ENCODE measurements at regions not wholly inside any gene's neighbourhood (a gene's known extent, or its start where the extent isn't known, plus 50 kb on each side); places are given as distances from the start of the nearest gene placed in this dataset.

DNA sequence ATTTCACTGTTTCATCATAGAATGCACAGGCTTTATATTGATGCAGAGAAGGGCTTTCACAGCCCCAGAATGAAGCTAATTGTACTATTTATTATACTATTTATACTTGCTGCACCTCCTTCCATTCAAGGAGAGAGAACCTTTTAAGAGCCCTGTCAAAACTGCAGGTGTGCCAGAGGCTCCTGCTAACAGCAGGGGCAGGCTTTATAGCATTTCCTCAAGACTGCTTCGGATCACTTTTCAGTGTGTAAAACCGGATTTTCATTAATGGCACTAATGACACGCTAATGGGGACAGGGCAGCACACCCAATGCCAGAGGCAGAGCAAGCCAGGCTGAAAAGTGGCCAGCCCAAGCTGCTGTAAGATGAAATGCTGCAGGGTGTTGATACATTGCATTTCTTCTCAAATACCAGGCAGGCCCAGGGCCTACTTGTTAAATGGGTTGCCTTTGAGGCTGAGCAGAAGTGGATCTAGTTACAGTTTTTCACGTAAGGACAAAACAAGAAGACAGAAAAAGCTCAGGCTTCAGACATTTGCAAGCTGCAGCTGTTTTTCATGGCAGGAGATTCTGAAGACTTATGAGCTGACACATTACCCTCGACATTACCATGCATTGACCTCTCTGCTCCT, 487.7 kb upstream of the BTBD3 start:
- TF ChIP-seq, protein P1, sequence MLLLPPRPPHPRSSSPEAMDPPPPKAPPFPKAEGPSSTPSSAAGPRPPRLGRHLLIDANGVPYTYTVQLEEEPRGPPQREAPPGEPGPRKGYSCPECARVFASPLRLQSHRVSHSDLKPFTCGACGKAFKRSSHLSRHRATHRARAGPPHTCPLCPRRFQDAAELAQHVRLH (CRISPR knock-in tag; IDR thresholded peaks at IDR 0.05; ENCODE audit: borderline replicate concordance, low read depth) = no peak
- no peak for TF ChIP-seq RELA (CRISPR knock-in tag; IDR thresholded peaks at IDR 0.05)
- TF ChIP-seq, protein P2, sequence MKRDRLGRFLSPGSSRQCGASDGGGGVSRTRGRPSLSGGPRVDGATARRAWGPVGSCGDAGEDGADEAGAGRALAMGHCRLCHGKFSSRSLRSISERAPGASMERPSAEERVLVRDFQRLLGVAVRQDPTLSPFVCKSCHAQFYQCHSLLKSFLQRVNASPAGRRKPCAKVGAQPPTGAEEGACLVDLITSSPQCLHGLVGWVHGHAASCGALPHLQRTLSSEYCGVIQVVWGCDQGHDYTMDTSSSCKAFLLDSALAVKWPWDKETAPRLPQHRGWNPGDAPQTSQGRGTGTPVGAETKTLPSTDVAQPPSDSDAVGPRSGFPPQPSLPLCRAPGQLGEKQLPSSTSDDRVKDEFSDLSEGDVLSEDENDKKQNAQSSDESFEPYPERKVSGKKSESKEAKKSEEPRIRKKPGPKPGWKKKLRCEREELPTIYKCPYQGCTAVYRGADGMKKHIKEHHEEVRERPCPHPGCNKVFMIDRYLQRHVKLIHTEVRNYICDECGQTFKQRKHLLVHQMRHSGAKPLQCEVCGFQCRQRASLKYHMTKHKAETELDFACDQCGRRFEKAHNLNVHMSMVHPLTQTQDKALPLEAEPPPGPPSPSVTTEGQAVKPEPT (CRISPR knock-in tag; IDR thresholded peaks at IDR 0.05; ENCODE audit: low read depth) = no peak
- no peak for TF ChIP-seq ZNF556 (CRISPR knock-in tag; IDR thresholded peaks at IDR 0.05; ENCODE audit: borderline replicate concordance)
- no peak for TF ChIP-seq ZNF263 (CRISPR knock-in tag; IDR thresholded peaks at IDR 0.05)
- no peak for TF ChIP-seq MEIS2 (CRISPR knock-in tag; IDR thresholded peaks at IDR 0.05)
- no peak for TF ChIP-seq MIER2 (CRISPR knock-in tag; IDR thresholded peaks at IDR 0.05)
- no peak for TF ChIP-seq ZNF251 (CRISPR knock-in tag; IDR thresholded peaks at IDR 0.05)
- no peak for TF ChIP-seq RORA (CRISPR knock-in tag; IDR thresholded peaks at IDR 0.05)
- TF ChIP-seq, protein P3, sequence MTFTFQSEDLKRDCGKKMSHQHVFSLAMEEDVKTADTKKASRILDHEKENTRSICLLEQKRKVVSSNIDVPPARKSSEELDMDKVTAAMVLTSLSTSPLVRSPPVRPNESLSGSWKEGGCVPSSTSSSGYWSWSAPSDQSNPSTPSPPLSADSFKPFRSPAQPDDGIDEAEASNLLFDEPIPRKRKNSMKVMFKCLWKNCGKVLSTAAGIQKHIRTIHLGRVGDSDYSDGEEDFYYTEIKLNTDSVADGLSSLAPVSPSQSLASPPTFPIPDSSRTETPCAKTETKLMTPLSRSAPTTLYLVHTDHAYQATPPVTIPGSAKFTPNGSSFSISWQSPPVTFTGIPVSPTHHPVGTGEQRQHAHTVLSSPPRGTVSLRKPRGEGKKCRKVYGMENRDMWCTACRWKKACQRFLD (CRISPR knock-in tag; IDR thresholded peaks at IDR 0.05; ENCODE audit: borderline replicate concordance) = no peak
- Histone ChIP-seq H3K9me3 (ENCODE audit: low read length) (peaks cover 26% of the 10 kb centered on the region), H3K27ac (ENCODE audit: extremely low read length, insufficient read depth, low read length) (no peak overlapping the region), H4K20me1 (ENCODE audit: insufficient read depth, low read length) (no peaks in the 10 kb centered on the region), H3K4me1 (ENCODE audit: insufficient read depth, low read length) (no peaks in the 10 kb centered on the region), H3K27me3 (ENCODE audit: control insufficient read depth in 1 of 2, insufficient read depth in 2 of 2, low read length in 2 of 2) (no peaks in the 10 kb centered on the region), H2AFZ (ENCODE audit: low read length) (no peak overlapping the region), H3K4me3 (replicated peaks in 1 of 3; ENCODE audit: insufficient read depth in 1 of 3, low read depth in 2 of 3, low read length in 3 of 3) (no peak overlapping the region), H3K36me3 (replicated peaks in 1 of 2; ENCODE audit: control insufficient read depth in 1 of 2, insufficient read depth in 2 of 2, low read length in 2 of 2) (no peaks in the 10 kb centered on the region), H3K4me2 (ENCODE audit: low read depth, low read length) (no peak overlapping the region), H3K9ac (ENCODE audit: insufficient read depth, low read depth, low read length) (no peak overlapping the region), H3K79me2 (ENCODE audit: insufficient read depth, low read length) (no peaks in the 10 kb centered on the region)
- 2% methylated on average over 5 of the region's 5 CpGs for WGBS (ENCODE audit: low lambda C conversion rate)
- no peak for FAIRE-seq
- ATAC-seq = no peak
- intact Hi-C loops (cut with micrococcal nuclease; ENCODE audit: unreplicated experiment) (no loop called here), in situ Hi-C loops (cut with HindIII; ENCODE audit: extremely low pct_ligation_motif_present, low pct_unique_long_range_greater_than_20kb) (no loop called here)
- no peak for DNase-seq (ENCODE audit: low spot score)
- BruUV-seq (replicated peaks) = no TSS peak
- CTCF ChIA-PET (ENCODE audit: low intra/inter-chr PET ratio, low total read pairs) = no interaction called here
- POLR2A ChIA-PET = no interaction called here
